Loucy (cell line): ENCODE measurements at regions not wholly inside any gene's neighbourhood (a gene's known extent, or its start where the extent isn't known, plus 50 kb on each side); places are given as distances from the start of the nearest gene placed in this dataset.

ENCODE experiments used
- H2AFZ ChIP-seq: fragments of 200-600 bp; sonication (generic); 2 replicates; pipeline ENCODE4 v1.6.0; 2016; ENCODE audit warnings: antibody characterized with exemption, mild to moderate bottlenecking, low read length, moderate library complexity
- H3F3A ChIP-seq: fragments of 200-600 bp; 2 replicates; pipeline ENCODE4 v1.6.0; 2016; ENCODE audit warnings: antibody characterized with exemption, low read depth, mild to moderate bottlenecking
- H3K27me3 ChIP-seq: fragments of 200-600 bp; sonication (generic); 2 replicates; pipeline ENCODE4 v1.6.1; 2014; ENCODE audit warnings: low read length, mild to moderate bottlenecking; ENCODE audit not compliant: insufficient read depth, poor library complexity, severe bottlenecking
- H3K36me3 ChIP-seq: fragments of 200-600 bp; sonication (generic); 2 replicates; pipeline ENCODE4 v1.6.1; 2016; ENCODE audit warnings: low read length; ENCODE audit not compliant: insufficient read depth
- H3K4me1 ChIP-seq: fragments of 200-600 bp; sonication (generic); 2 replicates; pipeline ENCODE4 v1.5.1; 2014; ENCODE audit warnings: low read length, mild to moderate bottlenecking; ENCODE audit not compliant: insufficient read depth, poor library complexity, severe bottlenecking
- H3K4me2 ChIP-seq: fragments of 200-600 bp; sonication (generic); 2 replicates; pipeline ENCODE4 v1.6.0; 2014; ENCODE audit warnings: antibody characterized with exemption, low read length, low read depth, mild to moderate bottlenecking; ENCODE audit not compliant: poor library complexity, severe bottlenecking
- H3K4me3 ChIP-seq: fragments of 200-600 bp; sonication (generic); 2 replicates; pipeline ENCODE4 v1.5.1; 2014; ENCODE audit warnings: low read length, mild to moderate bottlenecking, mixed read lengths; ENCODE audit not compliant: poor library complexity, severe bottlenecking
- H3K79me2 ChIP-seq: fragments of 200-600 bp; sonication (generic); 2 replicates; pipeline ENCODE4 v1.6.1; 2014; ENCODE audit warnings: low read length; ENCODE audit not compliant: insufficient read depth
- H3K9ac ChIP-seq: fragments of 200-600 bp; sonication (generic); 2 replicates; pipeline ENCODE4 v1.6.0; 2014; ENCODE audit warnings: mild to moderate bottlenecking, low read depth, low read length, moderate library complexity; ENCODE audit not compliant: poor library complexity, severe bottlenecking
- H3K9me2 ChIP-seq: fragments of 200-600 bp; sonication (generic); replicated peaks from 2 replicates; pipeline ENCODE4 v1.6.1; 2016; ENCODE audit warnings: low read depth, low read length, mixed read lengths
- H3K9me3 ChIP-seq: fragments of 200-600 bp; sonication (generic); 2 replicates; pipeline ENCODE4 v1.6.1; 2014; ENCODE audit warnings: mild to moderate bottlenecking, antibody characterized with exemption, low read length, low read depth; ENCODE audit not compliant: insufficient read depth
- H4K20me1 ChIP-seq: fragments of 200-600 bp; sonication (generic); 2 replicates; pipeline ENCODE4 v1.6.0; 2014; ENCODE audit warnings: antibody characterized with exemption, low read length, mild to moderate bottlenecking; ENCODE audit not compliant: insufficient read depth, poor library complexity, severe bottlenecking
- CTCF ChIP-seq: fragments of 200-600 bp; sonication (generic); conservative IDR thresholded peaks from 2 replicates; pipeline ENCODE4 v1.5.1; 2014; ENCODE audit warnings: mild to moderate bottlenecking, antibody characterized with exemption, low read length
- EZH2phosphoT487 ChIP-seq: fragments of 200-600 bp; IDR thresholded peaks from 2 replicates; pipeline ENCODE4 v1.6.1; 2018; ENCODE audit warnings: antibody characterized with exemption, mild to moderate bottlenecking, moderate library complexity, borderline replicate concordance

DNA sequence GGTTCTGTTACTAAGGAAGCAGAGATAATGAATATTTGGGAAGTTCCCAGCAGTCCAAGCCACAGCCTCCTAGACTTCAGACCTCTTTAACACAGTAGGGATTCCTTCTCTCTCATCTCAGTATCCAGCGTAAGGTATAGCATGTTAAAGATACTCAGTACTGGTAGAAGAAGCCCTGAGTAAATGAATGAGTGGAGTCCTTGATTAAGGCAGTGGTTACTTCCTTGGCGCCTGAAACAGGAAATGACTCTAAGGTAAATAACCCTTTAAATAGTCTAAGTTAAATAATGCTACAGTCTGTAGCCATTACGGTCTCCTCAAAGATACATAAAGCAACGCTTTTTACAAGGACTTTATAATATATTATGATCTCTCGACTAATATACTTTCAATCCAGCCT lies 650.8 kb upstream of the MIR17HG start:
- no peaks in the 10 kb centered on the region for H3K4me1 ChIP-seq
- no peaks in the 10 kb centered on the region for H3K9me3 ChIP-seq
- H3K4me2 ChIP-seq, result no peak overlapping the region
- TF ChIP-seq CTCF (no peak), EZH2phosphoT487 (no peak)
- no peak overlapping the region for H3K9ac ChIP-seq
- H2AFZ ChIP-seq, result no peak overlapping the region
- H4K20me1 ChIP-seq, result no peaks in the 10 kb centered on the region
- H3K36me3 ChIP-seq, result no peaks in the 10 kb centered on the region
- H3K9me2 ChIP-seq, result no peaks in the 10 kb centered on the region
- no peaks in the 10 kb centered on the region for H3F3A ChIP-seq
- no peak overlapping the region for H3K4me3 ChIP-seq
- H3K79me2 ChIP-seq, result no peaks in the 10 kb centered on the region
- H3K27me3 ChIP-seq, result no peaks in the 10 kb centered on the region

GRCh38 chr13:90700340-90700739 lies 647.1 kb upstream of the MIR17HG start:
- Histone ChIP-seq H3K79me2 (no peaks in the 10 kb centered on the region), H3K4me1 (no peaks in the 10 kb centered on the region), H3K9ac (no peak overlapping the region), H3K27me3 (no peaks in the 10 kb centered on the region), H3K4me3 (no peak overlapping the region), H3K36me3 (no peaks in the 10 kb centered on the region), H3K4me2 (no peak overlapping the region), H3F3A (no peaks in the 10 kb centered on the region), H3K9me3 (no peaks in the 10 kb centered on the region), H3K9me2 (no peaks in the 10 kb centered on the region), H4K20me1 (no peaks in the 10 kb centered on the region), H2AFZ (no peak overlapping the region)
- no peak for TF ChIP-seq CTCF
- TF ChIP-seq EZH2phosphoT487, result no peak

DNA sequence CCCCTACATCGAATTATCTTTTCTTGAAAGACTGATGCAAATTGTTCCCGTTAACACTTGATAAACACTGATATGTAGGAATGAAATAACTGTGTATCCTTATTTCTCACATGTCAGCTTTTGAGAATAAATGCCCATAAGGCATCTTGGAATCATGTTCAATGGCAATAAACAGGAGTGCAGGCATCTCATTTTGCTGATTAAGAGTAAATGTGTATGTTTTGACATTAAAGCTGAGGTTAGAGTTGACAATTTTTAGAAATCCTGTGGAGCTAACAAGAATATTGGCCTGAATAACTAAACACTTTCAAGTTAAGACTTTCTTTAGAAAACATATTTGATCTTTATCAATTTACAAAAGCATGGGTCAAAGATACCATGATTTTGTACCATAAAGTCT lies 646.2 kb upstream of the MIR17HG start:
- no peaks in the 10 kb centered on the region for H3K4me1 ChIP-seq
- no peaks in the 10 kb centered on the region for H3F3A ChIP-seq
- H3K9me2 ChIP-seq, result no peaks in the 10 kb centered on the region
- no peaks in the 10 kb centered on the region for H3K27me3 ChIP-seq
- H2AFZ ChIP-seq, result no peak overlapping the region
- no peak overlapping the region for H3K4me2 ChIP-seq
- H3K36me3 ChIP-seq, result no peaks in the 10 kb centered on the region
- H3K4me3 ChIP-seq, result no peak overlapping the region
- no peaks in the 10 kb centered on the region for H3K79me2 ChIP-seq
- TF ChIP-seq EZH2phosphoT487 (no peak), CTCF (no peak)
- no peaks in the 10 kb centered on the region for H4K20me1 ChIP-seq
- no peak overlapping the region for H3K9ac ChIP-seq
- no peaks in the 10 kb centered on the region for H3K9me3 ChIP-seq
